Ascending aorta (tissue), 2 donors: ENCODE measurements at regions not wholly inside any gene's neighbourhood (a gene's known extent, or its start where the extent isn't known, plus 50 kb on each side); places are given as distances from the start of the nearest gene placed in this dataset.
"Not testable (repeated sequence)": the region's sequence is repeated elsewhere in the genome, so short reads cannot be mapped to it uniquely, and the experiment has no call there.

ENCODE experiments used
- DNase-seq, 2 donors: peaks; one replicate each; pipeline ENCODE4 v3.0.0-alpha.2; 2019; ENCODE audit warnings: low spot score in 2 of 2
- H3K27ac ChIP-seq, 2 donors: fragments of 200-600 bp; sonication (generic); one replicate each; pipeline ENCODE4 v1.5.1; 2016 to 2017; ENCODE audit warnings: mild to moderate bottlenecking in 1 of 2
- H3K27me3 ChIP-seq: fragments of 200-600 bp; sonication (generic); one replicate; pipeline ENCODE4 v1.5.1; 2017
- H3K36me3 ChIP-seq, 2 donors: fragments of 200-600 bp; sonication (generic); one replicate each; pipeline ENCODE4 v1.5.1; 2016
- H3K4me1 ChIP-seq, 2 donors: fragments of 200-600 bp; sonication (generic); one replicate each; pipeline ENCODE4 v1.5.1; 2016 to 2017; ENCODE audit warnings: mild to moderate bottlenecking in 1 of 2
- H3K4me3 ChIP-seq, 2 donors: fragments of 200-600 bp; sonication (generic); one replicate each; pipeline ENCODE4 v1.5.1; 2016 to 2017; ENCODE audit warnings: mild to moderate bottlenecking in 1 of 2
- H3K9me3 ChIP-seq, 2 donors: fragments of 200-600 bp; sonication (generic); one replicate each; pipeline ENCODE4 v1.5.1; 2016
- intact Hi-C: fragments of 100-400 bp; cut with DNase I; formaldehyde crosslinking; loops from one replicate; pipeline ENCODE4 v1.15.1; 2023
- TF ChIP-seq, protein P1 (sequence below), 3 experiments: fragments of 200-600 bp in 2 of 3; fragments of 450-650 bp in 1 of 3; sonication (generic) in 2 of 3; IDR thresholded peaks; one replicate each; pipeline ENCODE4 v1.5.1; 2016 to 2019; ENCODE audit warnings: antibody characterized with exemption in 3 of 3, mild to moderate bottlenecking in 1 of 3, moderate library complexity in 1 of 3

DNA sequence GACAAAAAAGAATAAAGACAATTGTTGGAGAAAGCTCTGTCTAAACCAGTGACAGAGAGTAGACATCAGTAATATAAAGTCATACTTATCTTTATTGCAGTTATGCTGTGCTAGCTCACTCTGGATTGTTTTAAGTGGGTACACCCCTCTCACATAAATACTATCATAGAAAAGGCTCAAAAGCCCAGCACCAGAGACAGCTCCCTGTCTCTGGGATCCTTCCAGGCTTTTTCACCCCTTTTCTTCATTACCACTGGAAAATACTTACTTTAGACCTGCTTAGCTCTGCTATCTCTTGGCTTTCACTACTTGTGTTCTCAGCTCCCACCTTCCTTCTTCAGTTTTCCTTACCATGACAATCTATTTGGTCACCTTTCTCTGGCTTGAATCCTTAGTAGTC, 259.1 kb upstream of the MINDY3 start:
- Histone ChIP-seq H3K4me1 (no peaks in the 10 kb centered on the region), H3K4me3 (no peak overlapping the region), H3K36me3 (no peaks in the 10 kb centered on the region), H3K27me3 (no peaks in the 10 kb centered on the region), H3K27ac (no peak overlapping the region), H3K9me3 (no peaks in the 10 kb centered on the region)
- no peak for DNase-seq
- intact Hi-C loops: no loop called here
- TF ChIP-seq, protein P1, sequence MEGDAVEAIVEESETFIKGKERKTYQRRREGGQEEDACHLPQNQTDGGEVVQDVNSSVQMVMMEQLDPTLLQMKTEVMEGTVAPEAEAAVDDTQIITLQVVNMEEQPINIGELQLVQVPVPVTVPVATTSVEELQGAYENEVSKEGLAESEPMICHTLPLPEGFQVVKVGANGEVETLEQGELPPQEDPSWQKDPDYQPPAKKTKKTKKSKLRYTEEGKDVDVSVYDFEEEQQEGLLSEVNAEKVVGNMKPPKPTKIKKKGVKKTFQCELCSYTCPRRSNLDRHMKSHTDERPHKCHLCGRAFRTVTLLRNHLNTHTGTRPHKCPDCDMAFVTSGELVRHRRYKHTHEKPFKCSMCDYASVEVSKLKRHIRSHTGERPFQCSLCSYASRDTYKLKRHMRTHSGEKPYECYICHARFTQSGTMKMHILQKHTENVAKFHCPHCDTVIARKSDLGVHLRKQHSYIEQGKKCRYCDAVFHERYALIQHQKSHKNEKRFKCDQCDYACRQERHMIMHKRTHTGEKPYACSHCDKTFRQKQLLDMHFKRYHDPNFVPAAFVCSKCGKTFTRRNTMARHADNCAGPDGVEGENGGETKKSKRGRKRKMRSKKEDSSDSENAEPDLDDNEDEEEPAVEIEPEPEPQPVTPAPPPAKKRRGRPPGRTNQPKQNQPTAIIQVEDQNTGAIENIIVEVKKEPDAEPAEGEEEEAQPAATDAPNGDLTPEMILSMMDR (IDR thresholded peaks at IDR 0.05): no peak

DNA sequence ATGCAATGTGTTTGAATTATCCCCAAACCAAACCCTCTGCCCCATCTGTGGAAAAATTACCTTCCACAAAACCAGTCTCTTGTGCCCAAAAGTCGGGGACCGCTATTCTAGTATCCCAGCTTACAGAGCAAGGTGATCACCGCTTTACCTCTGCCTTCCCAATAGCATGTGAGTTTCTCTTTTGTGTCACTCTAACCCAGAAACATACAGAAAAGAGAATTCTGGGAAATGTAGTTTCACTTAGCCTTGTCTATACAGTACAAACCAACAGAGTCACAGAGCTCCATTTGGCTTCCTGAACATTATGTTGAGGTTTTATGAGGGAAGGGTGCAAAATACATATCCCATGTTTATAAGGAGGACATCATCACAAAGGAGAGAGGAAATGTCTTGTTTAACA, 260.3 kb upstream of the MINDY3 start:
- Histone ChIP-seq H3K9me3 (no peaks in the 10 kb centered on the region), H3K27ac (no peak overlapping the region), H3K36me3 (no peaks in the 10 kb centered on the region), H3K4me1 (no peaks in the 10 kb centered on the region), H3K27me3 (no peaks in the 10 kb centered on the region), H3K4me3 (no peak overlapping the region)
- TF ChIP-seq, protein P1 (IDR thresholded peaks at IDR 0.05): no peak
- no peak for DNase-seq
- intact Hi-C loops: no loop called here

DNA sequence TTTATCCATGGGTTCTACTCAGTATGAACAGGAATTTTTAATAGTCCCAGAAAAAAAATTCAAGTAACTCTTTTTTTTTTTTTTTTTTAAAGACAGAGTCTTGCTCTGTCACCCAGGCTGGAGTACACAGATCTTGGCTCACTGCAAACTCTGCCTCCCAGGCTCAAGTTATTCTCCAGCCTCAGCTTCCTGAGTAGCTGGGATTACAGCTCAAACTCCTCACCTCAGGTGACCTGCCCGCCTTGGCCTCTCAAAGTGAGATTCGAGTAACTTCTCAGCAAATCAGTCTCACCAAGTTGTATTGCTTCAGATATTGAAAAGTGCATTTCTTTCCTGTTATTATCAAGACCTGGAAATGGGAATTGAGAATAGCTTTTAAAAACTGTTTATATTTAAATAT, 281.2 kb upstream of the MINDY3 start:
- H3K9me3 ChIP-seq: no peaks in the 10 kb centered on the region
- H3K27ac ChIP-seq: peak overlapping the region; percentile 45 to 59
- no peaks in the 10 kb centered on the region for H3K4me1 ChIP-seq
- TF ChIP-seq, protein P1 (IDR thresholded peaks at IDR 0.05): no peak
- no peaks in the 10 kb centered on the region for H3K27me3 ChIP-seq
- intact Hi-C loops: no loop called here
- peak in 1 of 2 donors; percentile 63 for DNase-seq
- H3K4me3 ChIP-seq: no peak overlapping the region
- no peaks in the 10 kb centered on the region for H3K36me3 ChIP-seq

DNA sequence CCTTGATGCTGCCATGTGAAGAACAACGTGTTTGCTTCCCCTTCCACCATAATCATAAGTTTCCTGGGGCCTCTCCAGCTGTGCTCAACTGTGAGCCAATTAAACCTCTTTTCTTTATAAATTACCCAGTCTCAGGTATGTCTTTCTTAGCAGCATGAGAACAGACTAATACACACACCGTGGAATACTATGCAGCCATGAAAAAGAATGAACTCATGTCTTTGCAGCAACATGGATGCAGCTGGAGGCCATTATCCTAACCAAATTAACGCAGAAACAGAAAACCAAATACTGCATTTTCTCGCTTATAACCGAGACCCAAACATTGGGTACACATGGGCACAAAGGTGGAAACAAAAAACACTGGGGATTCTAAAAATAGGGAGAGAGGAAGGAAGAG, 286.7 kb upstream of the MINDY3 start:
- TF ChIP-seq, protein P1 (IDR thresholded peaks at IDR 0.05): no peak
- Histone ChIP-seq H3K9me3 (no peaks in the 10 kb centered on the region), H3K4me1 (no peaks in the 10 kb centered on the region), H3K4me3 (no peak overlapping the region), H3K36me3 (no peaks in the 10 kb centered on the region), H3K27me3 (no peaks in the 10 kb centered on the region), H3K27ac (no peak overlapping the region)
- intact Hi-C loops: no loop called here
- DNase-seq: no peak

DNA sequence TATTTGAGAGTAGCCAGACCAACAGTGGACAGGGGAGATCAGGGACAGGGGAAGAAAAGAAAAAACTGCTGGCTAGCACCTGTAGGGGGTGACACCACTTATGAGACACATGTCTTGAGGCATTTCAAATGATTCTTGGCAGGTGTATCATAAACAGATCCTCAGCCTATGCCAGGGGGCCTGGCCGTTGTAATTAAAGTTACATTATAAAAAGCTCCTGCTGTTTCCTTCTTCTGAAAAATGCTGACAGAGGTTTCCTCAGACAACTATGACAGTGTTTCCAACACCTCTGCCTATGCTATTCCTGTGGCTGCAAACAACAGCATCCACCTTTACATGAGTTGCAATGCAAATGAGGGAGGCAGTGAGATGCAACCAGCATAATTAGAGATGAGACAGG, 281.0 kb upstream of the PTER start:
- Histone ChIP-seq H3K27me3 (no peaks in the 10 kb centered on the region), H3K4me3 (no peak overlapping the region), H3K4me1 (no peaks in the 10 kb centered on the region), H3K36me3 (no peaks in the 10 kb centered on the region), H3K27ac (no peak overlapping the region), H3K9me3 (no peaks in the 10 kb centered on the region)
- DNase-seq: no peak
- intact Hi-C loops: no loop called here
- TF ChIP-seq, protein P1 (IDR thresholded peaks at IDR 0.05): no peak

DNA sequence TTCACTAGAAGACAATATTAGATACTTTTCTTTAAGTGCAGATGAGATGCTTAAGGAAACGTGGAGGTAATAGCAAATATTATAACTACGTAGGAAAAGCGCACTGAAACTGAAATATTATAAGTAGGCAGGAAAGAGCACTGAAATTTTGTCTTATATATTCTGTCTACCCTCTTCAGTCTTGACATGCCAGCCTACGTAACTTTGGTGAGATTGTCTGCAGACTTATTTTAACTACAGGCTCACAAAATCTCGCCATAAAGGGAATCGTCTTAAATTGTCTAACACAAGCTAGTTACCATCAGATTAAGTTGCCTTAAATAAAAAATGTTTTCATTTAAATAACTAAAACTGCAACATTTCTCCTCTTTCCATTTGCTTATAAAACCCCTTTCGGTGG, 280.1 kb upstream of the PTER start:
- H3K4me1 ChIP-seq: no peaks in the 10 kb centered on the region
- intact Hi-C loops: no loop called here
- no peaks in the 10 kb centered on the region for H3K27me3 ChIP-seq
- TF ChIP-seq, protein P1 (IDR thresholded peaks at IDR 0.05): no peak
- no peak overlapping the region for H3K4me3 ChIP-seq
- no peak for DNase-seq
- no peaks in the 10 kb centered on the region for H3K9me3 ChIP-seq
- no peak overlapping the region for H3K27ac ChIP-seq
- H3K36me3 ChIP-seq: no peaks in the 10 kb centered on the region

DNA sequence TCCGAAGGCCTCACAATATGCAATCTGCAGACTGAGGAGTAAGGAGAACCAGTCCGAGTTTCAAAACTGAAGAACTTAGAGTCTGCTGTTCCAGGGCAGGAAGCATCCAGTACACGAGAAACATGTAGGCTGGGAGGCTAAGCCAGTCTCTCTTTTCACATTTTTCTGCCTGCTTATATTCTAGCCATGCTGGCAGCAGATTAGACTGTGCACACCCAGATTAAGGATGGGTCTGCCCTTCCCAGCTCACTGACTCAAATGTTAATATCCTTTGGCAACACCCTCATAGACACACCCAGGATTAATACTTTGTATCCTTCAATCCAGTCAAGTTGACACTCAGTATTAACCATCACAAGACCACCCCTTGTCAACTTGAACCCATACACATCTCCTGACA, 271.7 kb upstream of the PTER start:
- DNase-seq, intact Hi-C loops, H3K36me3 ChIP-seq, H3K27me3 ChIP-seq, H3K4me3 ChIP-seq, H3K4me1 ChIP-seq, H3K27ac ChIP-seq: not testable (repeated sequence)
- H3K9me3 ChIP-seq: peaks cover 0 to 25% of the 10 kb centered on the region in 2 donors
